HG02885 (cell line): ENCODE measurements at regions not wholly inside any gene's neighbourhood (a gene's known extent, or its start where the extent isn't known, plus 50 kb on each side); places are given as distances from the start of the nearest gene placed in this dataset.
"Not testable (repeated sequence)": the region's sequence is repeated elsewhere in the genome, so short reads cannot be mapped to it uniquely, and the experiment has no call there.

Experiments used
- ATAC-seq: cut with Tn5 transposase; IDR thresholded peaks from one replicate; pipeline ENCODE4 v1.9.1; 2021; ENCODE audit warnings: mild to moderate bottlenecking; ENCODE audit not compliant: unreplicated experiment, poor library complexity

GRCh38 chr16:26374279-26374925, 682.6 kb downstream of the HS3ST4 start:
- no peak for ATAC-seq

GRCh38 chr16:26382586-26382985, 684.1 kb upstream of the C16orf82 start:
- ATAC-seq: no peak

GRCh38 chr16:26386096-26386495, 680.6 kb upstream of the C16orf82 start:
- ATAC-seq: no peak

- ATAC-seq: no peak
These were observed 674.9 kb upstream of the C16orf82 start for GRCh38 chr16:26391833-26392232.

- no peak for ATAC-seq
These were observed 672.3 kb upstream of the C16orf82 start for GRCh38 chr16:26394409-26394808.

GRCh38 chr16:26395700-26396099, 671.0 kb upstream of the C16orf82 start:
- ATAC-seq: no peak

GRCh38 chr16:26396511-26397235, 670.1 kb upstream of the C16orf82 start:
- ATAC-seq: no peak

GRCh38 chr16:26413780-26414179, 652.9 kb upstream of the C16orf82 start:
- no peak for ATAC-seq

GRCh38 chr16:26419458-26419857, 647.3 kb upstream of the C16orf82 start:
- ATAC-seq: not testable (repeated sequence)

- ATAC-seq: no peak
These were observed 636.1 kb upstream of the C16orf82 start for GRCh38 chr16:26430618-26431017.

GRCh38 chr16:26433807-26434206, 632.9 kb upstream of the C16orf82 start:
- ATAC-seq: no peak

- no peak for ATAC-seq
These were observed 625.5 kb upstream of the C16orf82 start for GRCh38 chr16:26441178-26441577.

GRCh38 chr16:26442321-26442720, 624.4 kb upstream of the C16orf82 start:
- no peak for ATAC-seq

- no peak for ATAC-seq
These were observed 619.2 kb upstream of the C16orf82 start for GRCh38 chr16:26447570-26447969.

GRCh38 chr16:26453215-26453614, 613.5 kb upstream of the C16orf82 start:
- no peak for ATAC-seq

- ATAC-seq: no peak
These were observed 612.6 kb upstream of the C16orf82 start for GRCh38 chr16:26454102-26454501.

- no peak for ATAC-seq
These were observed 610.7 kb upstream of the C16orf82 start for GRCh38 chr16:26456074-26456473.

- ATAC-seq: no peak
These were observed 609.6 kb upstream of the C16orf82 start for GRCh38 chr16:26457095-26457494.

GRCh38 chr16:26457882-26458281, 608.8 kb upstream of the C16orf82 start:
- no peak for ATAC-seq

GRCh38 chr16:26464576-26465266, 602.0 kb upstream of the C16orf82 start:
- ATAC-seq: no peak

GRCh38 chr16:26474405-26474804, 592.3 kb upstream of the C16orf82 start:
- ATAC-seq: not testable (repeated sequence)
